GM18873 (cell line): ENCODE measurements at regions not wholly inside any gene's neighbourhood (a gene's known extent, or its start where the extent isn't known, plus 50 kb on each side); places are given as distances from the start of the nearest gene placed in this dataset.
"Not testable (repeated sequence)": the region's sequence is repeated elsewhere in the genome, so short reads cannot be mapped to it uniquely, and the experiment has no call there.

Experiments
- ATAC-seq: cut with Tn5 transposase; IDR thresholded peaks from one replicate; pipeline ENCODE4 v1.9.1; 2021; ENCODE audit warnings: mild to moderate bottlenecking, moderate library complexity, moderate number of reproducible peaks; ENCODE audit not compliant: unreplicated experiment, low FRiP score

GRCh38 chr17:68783861-68784260 lies 171.3 kb downstream of the ABCA8 start:
- no peak for ATAC-seq

GRCh38 chr17:68782789-68783188 lies 172.4 kb downstream of the ABCA8 start:
- no peak for ATAC-seq

- ATAC-seq: no peak
Measured at GRCh38 chr17:68780596-68780995, 174.6 kb downstream of the ABCA8 start.

- no peak for ATAC-seq
Measured at GRCh38 chr17:68778726-68779125, 176.5 kb downstream of the ABCA8 start.

- no peak for ATAC-seq
Measured at GRCh38 chr17:68777856-68778694, 176.9 kb upstream of the FAM20A start.

- no peak for ATAC-seq
Measured at GRCh38 chr17:68777243-68777855, 176.2 kb upstream of the FAM20A start.

- ATAC-seq: no peak
Measured at GRCh38 chr17:68776451-68776850, 175.3 kb upstream of the FAM20A start.

GRCh38 chr17:68775969-68776368 lies 174.8 kb upstream of the FAM20A start:
- no peak for ATAC-seq

GRCh38 chr17:68775318-68775717 lies 174.2 kb upstream of the FAM20A start:
- ATAC-seq: no peak

GRCh38 chr17:68771867-68772515 lies 170.8 kb upstream of the FAM20A start:
- no peak for ATAC-seq

- ATAC-seq: no peak
Measured at GRCh38 chr17:68768804-68769203, 167.6 kb upstream of the FAM20A start.

- no peak for ATAC-seq
Measured at GRCh38 chr17:68766640-68767039, 165.5 kb upstream of the FAM20A start.

- no peak for ATAC-seq
Measured at GRCh38 chr17:68763562-68763961, 162.4 kb upstream of the FAM20A start.

- ATAC-seq: no peak
Measured at GRCh38 chr17:68762911-68763310, 161.7 kb upstream of the FAM20A start.

- no peak for ATAC-seq
Measured at GRCh38 chr17:68760141-68760475, 158.9 kb upstream of the FAM20A start.

GRCh38 chr17:68759343-68760140 lies 158.4 kb upstream of the FAM20A start:
- peak; percentile 84 for ATAC-seq

GRCh38 chr17:68759002-68759342 lies 157.8 kb upstream of the FAM20A start:
- ATAC-seq: no peak

- not testable (repeated sequence) for ATAC-seq
Measured at GRCh38 chr17:68757866-68758757, 156.9 kb upstream of the FAM20A start.

GRCh38 chr17:68753985-68754769 lies 153.0 kb upstream of the FAM20A start:
- ATAC-seq: no peak
